PC-9 (cell line): ENCODE measurements at regions not wholly inside any gene's neighbourhood (a gene's known extent, or its start where the extent isn't known, plus 50 kb on each side); places are given as distances from the start of the nearest gene placed in this dataset.

ENCODE experiments used
- BruUV-seq: library from RNA; stranded (reverse); fragments of 400-500 nt; replicated peaks from 2 replicates; lab custom pipeline; 2021; lab: Mats Ljungman, UMichigan
- CTCF ChIA-PET: fragments of 300-600 bp; sonication (Branson Sonifier 250); formaldehyde crosslinking; loops from one replicate; lab custom pipeline; 2022; ENCODE audit warnings: antibody characterized with exemption; lab: Charles Lee
- POLR2A ChIA-PET: fragments of 300-600 bp; sonication (Branson Sonifier 250); formaldehyde crosslinking; loops from one replicate; lab custom pipeline; 2022; ENCODE audit warnings: antibody characterized with exemption; ENCODE audit not compliant: unreplicated experiment; lab: Charles Lee
- DNase-seq, 2 experiments: peaks; one replicate each; pipeline versions ENCODE4 v3.0.0 to v3.0.0-alpha.2; 2015 to 2022; ENCODE audit warnings: mixed read lengths in 1 of 2
- H2AFZ ChIP-seq: fragments of 200-600 bp; sonication (generic); 2 replicates; pipeline ENCODE4 v1.8.1; 2017; ENCODE audit warnings: antibody characterized with exemption
- H3F3A ChIP-seq: fragments of 200-600 bp; sonication (generic); 2 replicates; pipeline ENCODE4 v1.8.1; 2017; ENCODE audit warnings: antibody characterized with exemption, mild to moderate bottlenecking, low read depth; ENCODE audit not compliant: insufficient read depth
- H3K27ac ChIP-seq: fragments of 200-600 bp; sonication (generic); 2 replicates; pipeline ENCODE4 v1.6.1; 2016; ENCODE audit warnings: mixed run types
- H3K27me3 ChIP-seq: fragments of 200-600 bp; sonication (generic); 2 replicates; pipeline ENCODE4 v1.6.1; 2016; ENCODE audit warnings: low read depth, mixed run types; ENCODE audit not compliant: insufficient read depth
- H3K36me3 ChIP-seq: fragments of 200-600 bp; sonication (generic); 2 replicates; pipeline ENCODE4 v1.6.1; 2016; ENCODE audit warnings: low read depth, mixed run types
- H3K4me1 ChIP-seq: fragments of 200-600 bp; sonication (generic); replicated peaks from 2 replicates; pipeline ENCODE4 v1.6.1; 2016; ENCODE audit warnings: mixed run types; ENCODE audit not compliant: insufficient read depth
- H3K4me2 ChIP-seq: fragments of 200-600 bp; sonication (generic); 2 replicates; pipeline ENCODE4 v1.6.1; 2017; ENCODE audit warnings: mixed run types
- H3K4me3 ChIP-seq: fragments of 200-600 bp; sonication (generic); 2 replicates; pipeline ENCODE4 v1.6.1; 2016; ENCODE audit warnings: mixed run types
- H3K79me2 ChIP-seq: fragments of 200-600 bp; sonication (generic); 2 replicates; pipeline ENCODE4 v1.6.1; 2017; ENCODE audit warnings: low read depth, mixed run types
- H3K9me2 ChIP-seq: fragments of 200-600 bp; sonication (generic); 2 replicates; pipeline ENCODE4 v1.8.1; 2017; ENCODE audit warnings: mild to moderate bottlenecking; ENCODE audit not compliant: insufficient read depth
- H3K9me3 ChIP-seq: fragments of 200-600 bp; sonication (generic); 2 replicates; pipeline ENCODE4 v1.8.1; 2016; ENCODE audit warnings: low read depth; ENCODE audit not compliant: insufficient read depth
- H4K20me1 ChIP-seq: fragments of 200-600 bp; sonication (generic); 2 replicates; pipeline ENCODE4 v1.8.1; 2017; ENCODE audit not compliant: insufficient read depth
- CTCF ChIP-seq: fragments of 200-600 bp; sonication (generic); conservative IDR thresholded peaks from 2 replicates; pipeline ENCODE4 v1.6.1; 2017; ENCODE audit warnings: mixed run types, antibody characterized with exemption, mild to moderate bottlenecking, moderate library complexity
- EZH2 ChIP-seq: fragments of 200-600 bp; sonication (generic); IDR thresholded peaks from 2 replicates; pipeline ENCODE4 v1.8.0; 2017; ENCODE audit warnings: antibody characterized with exemption, low read depth
- intact Hi-C: fragments of 100-400 bp; cut with micrococcal nuclease; formaldehyde crosslinking; loops from one replicate; pipeline ENCODE4 v1.10.0; 2022; ENCODE audit not compliant: unreplicated experiment

- intact Hi-C loops: no loop called here
- Histone ChIP-seq H3K4me1 (peaks cover 37% of the 10 kb centered on the region), H4K20me1 (no peaks in the 10 kb centered on the region), H3K27ac (0 out of 2 replicates have a peak overlapping the region, but pooled peaks have one; percentile 38), H3K4me2 (peak overlapping the region; percentile 42; the same call in 1 of the 2 replicates), H3K36me3 (no peaks in the 10 kb centered on the region), H3F3A (no peaks in the 10 kb centered on the region), H2AFZ (no peak overlapping the region), H3K9me3 (no peaks in the 10 kb centered on the region), H3K9me2 (no peaks in the 10 kb centered on the region), H3K27me3 (no peaks in the 10 kb centered on the region), H3K4me3 (no peak overlapping the region), H3K79me2 (no peaks in the 10 kb centered on the region)
- BruUV-seq: no TSS peak
- TF ChIP-seq EZH2 (no peak), CTCF (no peak)
- peak in 1 of 2 experiments; percentile 38 for DNase-seq
- CTCF ChIA-PET: no interaction called here
- POLR2A ChIA-PET: no interaction called here
These were observed 69.7 kb upstream of the NOCT start for GRCh38 chr4:138945840-138946239.

- 0 out of 2 replicates have a peak overlapping the region, but pooled peaks have one; percentile 38 for H3K27ac ChIP-seq
- no TSS peak for BruUV-seq
- no peaks in the 10 kb centered on the region for H3K36me3 ChIP-seq
- intact Hi-C loops: no loop called here
- no peaks in the 10 kb centered on the region for H3K79me2 ChIP-seq
- H3K9me2 ChIP-seq: no peaks in the 10 kb centered on the region
- H3K4me3 ChIP-seq: no peak overlapping the region
- H3K9me3 ChIP-seq: no peaks in the 10 kb centered on the region
- DNase-seq: no peak
- TF ChIP-seq EZH2 (no peak), CTCF (no peak)
- no peaks in the 10 kb centered on the region for H3F3A ChIP-seq
- peak overlapping the region; percentile 42; the same call in 1 of the 2 replicates for H3K4me2 ChIP-seq
- H2AFZ ChIP-seq: no peak overlapping the region
- ChIA-PET CTCF (no interaction called here), POLR2A (no interaction called here)
- no peaks in the 10 kb centered on the region for H4K20me1 ChIP-seq
- no peaks in the 10 kb centered on the region for H3K27me3 ChIP-seq
- H3K4me1 ChIP-seq: peaks cover 37% of the 10 kb centered on the region
These were observed 70.2 kb upstream of the NOCT start for GRCh38 chr4:138945401-138945800.

- Histone ChIP-seq H3K27ac (no peak overlapping the region), H3K79me2 (no peaks in the 10 kb centered on the region), H3K9me2 (no peaks in the 10 kb centered on the region), H3F3A (no peaks in the 10 kb centered on the region), H3K4me2 (no peak overlapping the region), H4K20me1 (no peaks in the 10 kb centered on the region), H2AFZ (no peak overlapping the region), H3K27me3 (no peaks in the 10 kb centered on the region), H3K9me3 (no peaks in the 10 kb centered on the region), H3K4me3 (no peak overlapping the region), H3K36me3 (no peaks in the 10 kb centered on the region), H3K4me1 (peaks cover 24% of the 10 kb centered on the region)
- TF ChIP-seq CTCF: no peak
- no peak for TF ChIP-seq EZH2
- intact Hi-C loops: no loop called here
- ChIA-PET POLR2A (no interaction called here), CTCF (no interaction called here)
- no peak for DNase-seq
- BruUV-seq: no TSS peak
These were observed 71.7 kb upstream of the NOCT start for GRCh38 chr4:138943893-138944292.
